Ishikawa (cell line): ENCODE measurements at regions not wholly inside any gene's neighbourhood (a gene's known extent, or its start where the extent isn't known, plus 50 kb on each side); places are given as distances from the start of the nearest gene placed in this dataset.

Experiments used
- CEBPB ChIP-seq: IDR thresholded peaks from 2 replicates; pipeline ENCODE4 v1.6.1; 2012
- CREB1 ChIP-seq: IDR thresholded peaks from 2 replicates; pipeline ENCODE4 v1.6.1; 2012; ENCODE audit warnings: low read depth
- EGR1 ChIP-seq: IDR thresholded peaks from 2 replicates; pipeline ENCODE4 v1.6.1; 2012
- EP300 ChIP-seq: IDR thresholded peaks from 2 replicates; pipeline ENCODE4 v1.6.1; 2012; ENCODE audit warnings: borderline replicate concordance
- FOXM1 ChIP-seq: IDR thresholded peaks from 2 replicates; pipeline ENCODE4 v1.6.1; 2012; ENCODE audit warnings: low read depth, borderline replicate concordance
- MAX ChIP-seq: IDR thresholded peaks from 2 replicates; pipeline ENCODE4 v1.6.1; 2012
- NFIC ChIP-seq: IDR thresholded peaks from 2 replicates; pipeline ENCODE4 v1.6.1; 2012
- RAD21 ChIP-seq: IDR thresholded peaks from 2 replicates; pipeline ENCODE4 v1.6.1; 2012; ENCODE audit warnings: low read depth
- REST ChIP-seq: IDR thresholded peaks from 2 replicates; pipeline ENCODE4 v1.6.1; 2012; ENCODE audit warnings: low read depth, mild to moderate bottlenecking
- TAF1 ChIP-seq: IDR thresholded peaks from 2 replicates; pipeline ENCODE4 v1.6.1; 2012; ENCODE audit warnings: low read depth, mild to moderate bottlenecking
- TCF12 ChIP-seq: IDR thresholded peaks from 2 replicates; pipeline ENCODE4 v1.6.1; 2012; ENCODE audit warnings: low read depth
- TEAD4 ChIP-seq: IDR thresholded peaks from 2 replicates; pipeline ENCODE4 v1.6.1; 2012
- USF1 ChIP-seq: IDR thresholded peaks from 2 replicates; pipeline ENCODE4 v1.6.1; 2012
- YY1 ChIP-seq: IDR thresholded peaks from 2 replicates; pipeline ENCODE4 v1.6.1; 2012; ENCODE audit warnings: low read depth
- ZBTB7A ChIP-seq: IDR thresholded peaks from 2 replicates; pipeline ENCODE4 v1.6.1; 2012; ENCODE audit warnings: low read depth

GRCh38 chr13:80727321-80727975, 386.5 kb upstream of the SPRY2 start:
- no peak for TF ChIP-seq FOXM1
- no peak for TF ChIP-seq NFIC
- no peak for TF ChIP-seq TCF12
- TF ChIP-seq EGR1: no peak
- TF ChIP-seq CREB1: no peak
- no peak for TF ChIP-seq USF1
- no peak for TF ChIP-seq TEAD4
- no peak for TF ChIP-seq MAX
- no peak for TF ChIP-seq CEBPB
- TF ChIP-seq ZBTB7A: no peak

- TF ChIP-seq MAX: no peak
- TF ChIP-seq YY1: no peak
- no peak for TF ChIP-seq USF1
- TF ChIP-seq FOXM1: no peak
- TF ChIP-seq TCF12: no peak
- TF ChIP-seq RAD21: no peak
- TF ChIP-seq CEBPB: no peak
- TF ChIP-seq ZBTB7A: no peak
- no peak for TF ChIP-seq EGR1
- no peak for TF ChIP-seq NFIC
- no peak for TF ChIP-seq EP300
- no peak for TF ChIP-seq TEAD4
- TF ChIP-seq REST: no peak
- no peak for TF ChIP-seq TAF1
- TF ChIP-seq CREB1: no peak
Observed at GRCh38 chr13:80726868-80727267, 385.9 kb upstream of the SPRY2 start.

- TF ChIP-seq NFIC (no peak), EGR1 (no peak), CREB1 (no peak), CEBPB (no peak), USF1 (no peak), FOXM1 (no peak), MAX (no peak), TCF12 (no peak)
Observed at GRCh38 chr13:80721689-80722088, 380.8 kb upstream of the SPRY2 start.

GRCh38 chr13:80718970-80719369, 378.0 kb upstream of the SPRY2 start:
- TF ChIP-seq YY1: no peak
- no peak for TF ChIP-seq FOXM1
- no peak for TF ChIP-seq MAX
- no peak for TF ChIP-seq TCF12
- no peak for TF ChIP-seq EGR1
- TF ChIP-seq USF1: no peak
- no peak for TF ChIP-seq RAD21
- no peak for TF ChIP-seq TEAD4
- no peak for TF ChIP-seq CREB1
- TF ChIP-seq EP300: no peak
- no peak for TF ChIP-seq NFIC
- TF ChIP-seq CEBPB: no peak

- no peak for TF ChIP-seq RAD21
- no peak for TF ChIP-seq EGR1
- TF ChIP-seq USF1: no peak
- TF ChIP-seq CREB1: no peak
- TF ChIP-seq ZBTB7A: no peak
- TF ChIP-seq TAF1: no peak
- no peak for TF ChIP-seq CEBPB
- TF ChIP-seq YY1: no peak
- TF ChIP-seq EP300: no peak
- TF ChIP-seq MAX: no peak
- no peak for TF ChIP-seq TEAD4
- no peak for TF ChIP-seq TCF12
- no peak for TF ChIP-seq NFIC
- TF ChIP-seq FOXM1: no peak
- no peak for TF ChIP-seq REST
Observed at GRCh38 chr13:80717776-80718175, 376.9 kb upstream of the SPRY2 start.
